CD14-positive monocyte (primary cell): ENCODE measurements at regions not wholly inside any gene's neighbourhood (a gene's known extent, or its start where the extent isn't known, plus 50 kb on each side); places are given as distances from the start of the nearest gene placed in this dataset.

Experiments used
- DNase-seq, 3 donors: peaks; one replicate each; pipeline ENCODE4 v3.0.0-alpha.2; 2011 to 2022
- H2AFZ ChIP-seq: 2 replicates; pipeline ENCODE4 v1.6.0; 2012; ENCODE audit warnings: mild to moderate bottlenecking, low read depth, low read length, inconsistent platforms; ENCODE audit not compliant: insufficient read depth, poor library complexity, severe bottlenecking
- H3K27ac ChIP-seq, 2 donors: 1 replicate in 1 of 2; 2 replicates in 1 of 2; pipeline ENCODE4 v1.5.1; 2012 to 2013; ENCODE audit warnings: low read length in 2 of 2, control low read depth in 1 of 2, inconsistent platforms in 1 of 2, low read depth in 1 of 2, mild to moderate bottlenecking in 1 of 2
- H3K27me3 ChIP-seq, 2 donors: one replicate each; pipeline versions ENCODE4 v1.6.0 to v1.6.1; 2011 to 2013; ENCODE audit warnings: low read length in 2 of 2; ENCODE audit not compliant: control insufficient read depth in 2 of 2, insufficient read depth in 2 of 2
- H3K36me3 ChIP-seq, 2 donors: replicated peaks in 1 of 2; 1 replicate in 1 of 2; 2 replicates in 1 of 2; pipeline versions ENCODE4 v1.5.1 to v1.6.1; 2012 to 2013; ENCODE audit warnings: low read length in 2 of 2, control low read depth in 1 of 2, inconsistent platforms in 1 of 2, mild to moderate bottlenecking in 1 of 2; ENCODE audit not compliant: insufficient read depth in 2 of 2, control insufficient read depth in 1 of 2
- H3K4me1 ChIP-seq, 2 donors: 1 replicate in 1 of 2; 2 replicates in 1 of 2; pipeline versions ENCODE4 v1.5.1 to v1.6.1; 2012 to 2013; ENCODE audit warnings: low read length in 2 of 2, control low read depth in 1 of 2, inconsistent platforms in 1 of 2, mild to moderate bottlenecking in 1 of 2, moderate library complexity in 1 of 2; ENCODE audit not compliant: insufficient read depth in 2 of 2, control insufficient read depth in 1 of 2
- H3K4me2 ChIP-seq: replicated peaks from 2 replicates; pipeline ENCODE3; 2012; ENCODE audit warnings: low read length, moderate library complexity, mild to moderate bottlenecking; ENCODE audit not compliant: poor library complexity, severe bottlenecking; ENCODE audit errors: extremely low read depth
- H3K4me3 ChIP-seq, 3 experiments: fragments of 200-600 bp in 1 of 3; sonication (generic) in 1 of 3; replicated peaks in 1 of 3; 1 replicate in 2 of 3; 2 replicates in 1 of 3; pipeline ENCODE4 v1.5.1; 2011 to 2013; ENCODE audit warnings: low read length in 3 of 3, mild to moderate bottlenecking in 3 of 3, control low read depth in 2 of 3, low read depth in 2 of 3, inconsistent platforms in 1 of 3, moderate library complexity in 1 of 3
- H3K79me2 ChIP-seq: 2 replicates; pipeline ENCODE4 v1.6.0; 2012; ENCODE audit warnings: mild to moderate bottlenecking, control low read depth, inconsistent platforms, low read length, moderate library complexity; ENCODE audit not compliant: insufficient read depth
- H3K9ac ChIP-seq: 2 replicates; pipeline ENCODE4 v1.6.0; 2017; ENCODE audit warnings: low read length, mild to moderate bottlenecking; ENCODE audit not compliant: insufficient read depth, poor library complexity, severe bottlenecking
- H3K9me3 ChIP-seq, 2 donors: replicated peaks in 1 of 2; 1 replicate in 1 of 2; 2 replicates in 1 of 2; pipeline versions ENCODE4 v1.5.1 to v1.6.1; 2012 to 2013; ENCODE audit warnings: low read length in 2 of 2, control low read depth in 1 of 2; ENCODE audit not compliant: control insufficient read depth in 1 of 2, insufficient read depth in 1 of 2
- H4K20me1 ChIP-seq: 2 replicates; pipeline ENCODE4 v1.6.0; 2012; ENCODE audit warnings: mild to moderate bottlenecking, low read length, control low read depth, moderate library complexity; ENCODE audit not compliant: insufficient read depth
- H3K27ac Mint-ChIP-seq, 7 donors: one replicate each; pipeline ENCODE4 v1.8.0; 2020; ENCODE audit warnings: mild to moderate bottlenecking in 7 of 7, mixed read lengths in 7 of 7, moderate library complexity in 6 of 7, inconsistent platforms in 2 of 7
- H3K27me3 Mint-ChIP-seq, 3 donors: one replicate each; pipeline ENCODE4 v1.8.0; 2021 to 2022; ENCODE audit warnings: low read depth in 3 of 3, mild to moderate bottlenecking in 3 of 3, mixed read lengths in 3 of 3, moderate library complexity in 3 of 3, inconsistent platforms in 1 of 3
- H3K36me3 Mint-ChIP-seq, 2 donors: one replicate each; pipeline ENCODE4 v1.8.0; 2020; ENCODE audit warnings: mixed read lengths in 2 of 2, inconsistent platforms in 1 of 2, mild to moderate bottlenecking in 1 of 2
- H3K4me1 Mint-ChIP-seq: one replicate; pipeline ENCODE4 v1.8.0; 2020; ENCODE audit warnings: mild to moderate bottlenecking, mixed read lengths
- H3K4me3 Mint-ChIP-seq, 2 donors: one replicate each; pipeline ENCODE4 v1.8.0; 2020; ENCODE audit warnings: mild to moderate bottlenecking in 2 of 2, mixed read lengths in 2 of 2, moderate library complexity in 1 of 2
- H3K9me3 Mint-ChIP-seq, 7 donors: one replicate each; pipeline ENCODE4 v1.8.0; 2020 to 2022; ENCODE audit warnings: mixed read lengths in 7 of 7, mild to moderate bottlenecking in 6 of 7, moderate library complexity in 6 of 7, inconsistent platforms in 2 of 7
- CTCF ChIP-seq: fragments of 200-600 bp; IDR thresholded peaks from one replicate; pipeline ENCODE4 v1.8.0; 2022; ENCODE audit warnings: antibody characterized with exemption, mild to moderate bottlenecking
- WGBS: methylation state at CpG from one replicate; pipeline ENCODE4 v1.1.5; 2013; ENCODE audit warnings: missing lambda C conversion rate; ENCODE audit not compliant: insufficient coverage; 5-methylcytosine and 5-hydroxymethylcytosine counted together
- intact Hi-C, 2 donors: fragments of 100-400 bp; cut with micrococcal nuclease; formaldehyde crosslinking; loops; one replicate each; pipeline versions ENCODE4 v1.15.0 to v1.15.1; 2023

- 95% methylated on average over 2 of the region's 4 CpGs for WGBS
- Histone ChIP-seq H3K79me2 (no peaks in the 10 kb centered on the region), H3K36me3 (no peaks in the 10 kb centered on the region), H3K4me2 (no peak overlapping the region), H3K4me1 (no peaks in the 10 kb centered on the region), H2AFZ (no peak overlapping the region), H3K9me3 (no peaks in the 10 kb centered on the region), H3K27me3 (no peaks in the 10 kb centered on the region), H3K27ac (no peak overlapping the region), H4K20me1 (no peaks in the 10 kb centered on the region), H3K4me3 (no peak overlapping the region), H3K9ac (no peak overlapping the region)
- DNase-seq = no peak
- no peak overlapping the region for H3K27ac Mint-ChIP-seq
- intact Hi-C loops = no loop called here
- TF ChIP-seq CTCF = no peak
- H3K27me3 Mint-ChIP-seq = no peaks in the 10 kb centered on the region
- H3K4me3 Mint-ChIP-seq = no peak overlapping the region
- no peaks in the 10 kb centered on the region for H3K4me1 Mint-ChIP-seq
- no peaks in the 10 kb centered on the region for H3K9me3 Mint-ChIP-seq
- H3K36me3 Mint-ChIP-seq = no peaks in the 10 kb centered on the region
Observed at GRCh38 chr12:71011261-71011660, 90.7 kb upstream of the PTPRR start.

GRCh38 chr12:71010143-71010479 is 89.6 kb upstream of the PTPRR start:
- intact Hi-C loops = no loop called here

More at GRCh38 chr12:71010143-71010479, 89.6 kb upstream of the PTPRR start:
- Histone ChIP-seq H3K4me3 (no peak overlapping the region), H3K27ac (no peak overlapping the region), H3K9me3 (no peaks in the 10 kb centered on the region), H3K79me2 (no peaks in the 10 kb centered on the region), H3K4me2 (no peak overlapping the region), H3K27me3 (no peaks in the 10 kb centered on the region), H3K36me3 (no peaks in the 10 kb centered on the region), H3K4me1 (no peaks in the 10 kb centered on the region), H2AFZ (no peak overlapping the region), H4K20me1 (no peaks in the 10 kb centered on the region), H3K9ac (no peak overlapping the region)
- no peak overlapping the region for H3K27ac Mint-ChIP-seq
- DNase-seq = no peak
- no CpG with 5 or more reads among the region's 1 CpG for WGBS
- no peaks in the 10 kb centered on the region for H3K4me1 Mint-ChIP-seq
- H3K4me3 Mint-ChIP-seq = no peak overlapping the region
- H3K27me3 Mint-ChIP-seq = no peaks in the 10 kb centered on the region
- H3K9me3 Mint-ChIP-seq = no peaks in the 10 kb centered on the region
- no peak for TF ChIP-seq CTCF
- no peaks in the 10 kb centered on the region for H3K36me3 Mint-ChIP-seq
